Endothelial cell (in vitro differentiated cells): ENCODE measurements at regions not wholly inside any gene's neighbourhood (a gene's known extent, or its start where the extent isn't known, plus 50 kb on each side); places are given as distances from the start of the nearest gene placed in this dataset.

Experiments used
- DNase-seq: peaks from one replicate; pipeline ENCODE4 v3.0.0; 2021; ENCODE audit warnings: low spot score
- H3K27ac Mint-ChIP-seq: one replicate; pipeline ENCODE4 v1.8.0; 2021; ENCODE audit warnings: mixed read lengths, inconsistent platforms; ENCODE audit not compliant: unreplicated experiment
- H3K27me3 Mint-ChIP-seq: one replicate; pipeline ENCODE4 v1.8.0; 2021; ENCODE audit warnings: mild to moderate bottlenecking, moderate library complexity, mixed read lengths, inconsistent platforms; ENCODE audit not compliant: unreplicated experiment
- H3K36me3 Mint-ChIP-seq: one replicate; pipeline ENCODE4 v1.8.0; 2021; ENCODE audit warnings: mild to moderate bottlenecking, low read depth, mixed read lengths, inconsistent platforms; ENCODE audit not compliant: unreplicated experiment
- H3K4me1 Mint-ChIP-seq: one replicate; pipeline ENCODE4 v1.8.0; 2021; ENCODE audit warnings: mild to moderate bottlenecking, mixed read lengths, inconsistent platforms; ENCODE audit not compliant: unreplicated experiment
- H3K4me3 Mint-ChIP-seq: one replicate; pipeline ENCODE4 v1.8.0; 2021; ENCODE audit warnings: mild to moderate bottlenecking, mixed read lengths, inconsistent platforms; ENCODE audit not compliant: unreplicated experiment
- H3K9me3 Mint-ChIP-seq: one replicate; pipeline ENCODE4 v1.8.0; 2021; ENCODE audit warnings: mixed read lengths, inconsistent platforms; ENCODE audit not compliant: unreplicated experiment
- TF ChIP-seq, protein P1 (sequence below): fragments of 200-600 bp; sonication (generic); IDR thresholded peaks from one replicate; pipeline ENCODE4 v1.5.0; 2021; ENCODE audit warnings: antibody characterized with exemption; ENCODE audit not compliant: unreplicated experiment

DNA sequence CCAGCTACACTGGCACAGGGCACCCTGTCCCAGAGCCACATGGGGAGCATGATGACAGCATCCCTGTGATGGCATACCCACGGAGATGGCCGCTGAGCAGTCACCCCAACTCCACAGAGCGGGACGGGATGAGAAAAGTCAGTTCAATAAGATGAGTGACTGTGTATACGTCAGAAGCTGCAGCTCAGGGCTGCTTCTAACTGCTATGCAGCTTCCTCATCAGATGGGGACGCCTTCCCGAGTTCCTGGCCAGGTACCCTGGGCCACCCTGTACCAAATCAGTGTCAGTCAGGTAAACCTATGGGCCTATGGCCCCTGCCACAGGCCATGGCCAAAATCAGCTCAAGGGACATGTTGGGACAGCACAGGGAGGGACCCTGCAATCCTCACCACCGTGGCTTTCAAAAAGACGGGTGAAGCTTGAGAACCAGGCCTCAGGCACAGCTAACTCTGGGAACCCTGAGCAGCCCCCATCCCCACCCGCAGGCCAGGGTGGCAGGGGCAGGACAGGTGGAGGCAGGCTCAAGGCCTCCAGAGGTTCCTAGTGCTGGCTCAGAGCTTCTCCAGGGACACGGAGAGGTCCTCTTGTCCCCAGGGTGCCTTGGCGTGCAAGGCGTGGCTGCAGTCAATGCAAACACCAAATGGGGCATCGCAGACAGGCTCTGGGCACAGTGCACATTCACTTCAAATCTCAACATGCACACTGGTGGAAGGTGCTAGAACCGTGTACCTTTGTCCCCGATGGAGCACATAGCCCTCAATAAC lies 122.4 kb downstream of the TUBA3C start:
- DNase-seq, result no peak
- no peak overlapping the region for H3K27ac Mint-ChIP-seq
- H3K9me3 Mint-ChIP-seq, result peaks cover 51% of the 10 kb centered on the region
- TF ChIP-seq, protein P1, sequence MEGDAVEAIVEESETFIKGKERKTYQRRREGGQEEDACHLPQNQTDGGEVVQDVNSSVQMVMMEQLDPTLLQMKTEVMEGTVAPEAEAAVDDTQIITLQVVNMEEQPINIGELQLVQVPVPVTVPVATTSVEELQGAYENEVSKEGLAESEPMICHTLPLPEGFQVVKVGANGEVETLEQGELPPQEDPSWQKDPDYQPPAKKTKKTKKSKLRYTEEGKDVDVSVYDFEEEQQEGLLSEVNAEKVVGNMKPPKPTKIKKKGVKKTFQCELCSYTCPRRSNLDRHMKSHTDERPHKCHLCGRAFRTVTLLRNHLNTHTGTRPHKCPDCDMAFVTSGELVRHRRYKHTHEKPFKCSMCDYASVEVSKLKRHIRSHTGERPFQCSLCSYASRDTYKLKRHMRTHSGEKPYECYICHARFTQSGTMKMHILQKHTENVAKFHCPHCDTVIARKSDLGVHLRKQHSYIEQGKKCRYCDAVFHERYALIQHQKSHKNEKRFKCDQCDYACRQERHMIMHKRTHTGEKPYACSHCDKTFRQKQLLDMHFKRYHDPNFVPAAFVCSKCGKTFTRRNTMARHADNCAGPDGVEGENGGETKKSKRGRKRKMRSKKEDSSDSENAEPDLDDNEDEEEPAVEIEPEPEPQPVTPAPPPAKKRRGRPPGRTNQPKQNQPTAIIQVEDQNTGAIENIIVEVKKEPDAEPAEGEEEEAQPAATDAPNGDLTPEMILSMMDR, result no peak
- H3K4me3 Mint-ChIP-seq, result no peak overlapping the region
- peaks cover 22% of the 10 kb centered on the region for H3K27me3 Mint-ChIP-seq
- H3K36me3 Mint-ChIP-seq, result peaks cover 12% of the 10 kb centered on the region
- no peaks in the 10 kb centered on the region for H3K4me1 Mint-ChIP-seq

DNA sequence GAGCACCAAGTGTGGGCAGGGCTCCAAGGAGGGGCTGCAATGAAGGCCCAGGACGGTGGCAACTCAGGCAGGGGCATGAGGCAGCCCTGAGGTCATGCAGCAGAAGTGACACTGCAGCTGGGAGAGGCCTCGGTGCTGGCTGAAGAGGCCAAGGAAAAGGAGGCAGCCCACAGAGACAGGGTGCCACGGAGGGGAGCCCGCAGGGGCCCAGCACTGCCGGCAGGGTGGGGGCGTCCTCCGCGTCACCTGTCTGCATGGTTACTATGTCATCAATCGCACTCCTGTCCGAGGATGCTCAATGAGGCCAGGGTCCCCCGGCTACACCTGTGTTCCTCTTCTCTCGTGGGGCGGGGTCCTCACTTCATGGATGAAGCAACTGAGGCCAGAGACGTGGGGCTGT lies 123.1 kb downstream of the TUBA3C start:
- no peak overlapping the region for H3K4me3 Mint-ChIP-seq
- DNase-seq, result no peak
- peaks cover 20% of the 10 kb centered on the region for H3K27me3 Mint-ChIP-seq
- peaks cover 51% of the 10 kb centered on the region for H3K9me3 Mint-ChIP-seq
- no peak overlapping the region for H3K27ac Mint-ChIP-seq
- H3K36me3 Mint-ChIP-seq, result peaks cover 8% of the 10 kb centered on the region
- TF ChIP-seq, protein P1, result no peak
- H3K4me1 Mint-ChIP-seq, result no peaks in the 10 kb centered on the region

DNA sequence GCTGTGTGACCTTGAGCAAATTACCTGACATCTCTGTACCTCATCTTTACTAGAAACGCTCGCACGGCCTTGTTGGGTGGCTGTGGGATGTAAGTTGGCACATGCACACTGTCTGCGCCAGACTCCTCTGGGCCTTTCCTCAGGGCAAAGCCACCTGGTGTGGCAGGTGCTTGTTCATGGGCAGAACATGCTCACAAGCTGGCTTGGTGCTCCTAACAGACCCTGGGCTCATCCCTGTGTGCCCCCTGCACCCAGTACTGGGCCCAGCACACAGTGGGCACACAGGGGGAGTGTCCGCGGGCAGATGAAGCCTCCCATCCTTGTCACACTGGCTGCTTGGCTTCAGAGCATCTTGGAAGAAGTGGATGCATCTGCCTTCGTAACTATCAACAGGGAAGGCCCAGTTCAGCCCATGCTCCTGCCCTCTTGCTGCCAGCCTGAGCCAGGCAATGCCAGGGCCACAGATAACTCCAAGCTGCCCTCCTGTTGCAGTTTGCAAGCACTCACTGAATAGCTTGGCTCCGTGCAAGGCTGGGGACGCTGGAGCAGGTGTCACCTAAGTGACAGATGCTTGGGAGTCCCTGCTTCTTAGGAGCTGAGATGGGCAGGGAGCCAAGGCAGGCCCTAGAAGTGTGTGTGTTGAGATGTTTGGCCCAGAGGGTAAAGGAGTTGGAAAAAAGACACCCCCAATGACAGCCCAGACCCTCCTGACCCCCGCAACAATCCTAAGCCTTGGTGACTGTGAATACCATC lies 123.9 kb downstream of the TUBA3C start:
- Mint-ChIP-seq H3K9me3 (peaks cover 50% of the 10 kb centered on the region), H3K4me3 (no peak overlapping the region), H3K27ac (no peak overlapping the region), H3K4me1 (no peaks in the 10 kb centered on the region), H3K27me3 (peaks cover 24% of the 10 kb centered on the region), H3K36me3 (peaks cover 11% of the 10 kb centered on the region)
- TF ChIP-seq, protein P1, result no peak
- no peak for DNase-seq

DNA sequence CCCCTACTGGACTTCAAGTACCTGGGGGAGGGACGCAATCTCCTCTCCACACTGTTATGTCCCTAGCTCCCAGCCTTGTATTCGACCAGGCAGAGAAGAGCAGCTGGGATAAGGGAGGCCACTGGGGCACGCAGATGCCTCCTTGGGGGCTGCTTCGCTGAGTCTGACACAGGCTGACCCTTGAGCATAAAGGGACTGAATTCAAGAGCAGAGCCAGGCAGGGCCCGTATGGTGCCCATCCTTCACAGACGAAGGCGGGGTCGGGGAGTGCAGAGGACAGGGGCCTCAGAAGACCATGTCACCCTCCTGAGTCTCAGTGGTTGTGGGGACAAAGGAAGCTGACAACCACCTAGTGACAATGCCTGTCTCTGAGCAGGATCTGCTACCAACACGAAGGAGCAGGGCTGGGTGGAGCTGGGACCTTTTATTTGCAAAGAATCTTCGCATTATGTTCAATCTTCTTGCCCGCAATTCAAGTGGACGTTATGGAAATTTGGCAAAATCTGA lies 124.6 kb downstream of the TUBA3C start:
- TF ChIP-seq, protein P1, result no peak
- no peak for DNase-seq
- Mint-ChIP-seq H3K4me3 (no peak overlapping the region), H3K9me3 (peaks cover 54% of the 10 kb centered on the region), H3K27ac (no peak overlapping the region), H3K27me3 (peaks cover 29% of the 10 kb centered on the region), H3K36me3 (peaks cover 17% of the 10 kb centered on the region), H3K4me1 (no peaks in the 10 kb centered on the region)

DNA sequence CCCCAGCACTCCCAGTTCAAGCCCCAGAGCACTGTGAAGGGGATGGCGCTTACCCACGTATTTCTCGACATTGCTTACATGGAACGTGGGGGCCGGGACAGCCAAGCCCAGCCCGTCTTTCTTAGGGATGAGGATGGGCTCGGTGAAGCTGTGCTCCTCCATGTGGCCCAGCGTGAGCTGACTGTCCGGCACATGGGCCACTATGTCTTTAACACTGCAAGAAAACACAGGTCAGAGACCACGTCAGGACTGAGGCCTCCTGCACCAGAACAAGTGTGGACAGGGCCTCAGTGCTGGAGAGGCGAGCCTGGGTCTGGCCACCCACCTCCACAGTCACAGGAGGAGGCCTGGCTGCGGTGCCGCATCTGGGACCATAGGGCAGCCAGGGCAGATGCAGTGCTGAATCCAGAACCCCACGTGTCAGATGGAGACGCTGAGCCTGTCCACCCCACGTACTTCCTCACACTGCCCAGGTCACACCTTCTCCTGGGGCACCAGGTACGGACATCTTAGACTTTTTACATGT lies 125.2 kb downstream of the TUBA3C start:
- Mint-ChIP-seq H3K4me1 (no peaks in the 10 kb centered on the region), H3K27me3 (peaks cover 30% of the 10 kb centered on the region), H3K36me3 (peaks cover 21% of the 10 kb centered on the region), H3K9me3 (peaks cover 54% of the 10 kb centered on the region), H3K27ac (no peak overlapping the region), H3K4me3 (no peak overlapping the region)
- TF ChIP-seq, protein P1, result no peak
- DNase-seq, result no peak
